Lower leg skin (tissue), 4 donors: ENCODE measurements at regions not wholly inside any gene's neighbourhood (a gene's known extent, or its start where the extent isn't known, plus 50 kb on each side); places are given as distances from the start of the nearest gene placed in this dataset.

ENCODE experiments used
- DNase-seq, 2 donors: peaks; one replicate each; pipeline ENCODE4 v3.0.0-alpha.2; 2019; ENCODE audit warnings: low spot score in 2 of 2
- H3K4me3 ChIP-seq: fragments of 200-600 bp; sonication (generic); 2 replicates; pipeline ENCODE4 v1.5.1; 2017; ENCODE audit warnings: mild to moderate bottlenecking, low read depth; ENCODE audit not compliant: poor library complexity, severe bottlenecking
- POLR2A ChIP-seq, 2 donors: fragments of 450-650 bp; IDR thresholded peaks; one replicate each; pipeline ENCODE4 v1.6.1; 2016 to 2017; ENCODE audit warnings: antibody characterized with exemption in 2 of 2, mild to moderate bottlenecking in 1 of 2, moderate library complexity in 1 of 2
- WGBS, 2 donors: methylation state at CpG; one replicate each; pipeline ENCODE4 v1.1.5; 2018; 5-methylcytosine and 5-hydroxymethylcytosine counted together
- intact Hi-C: fragments of 100-400 bp; cut with DNase I; formaldehyde crosslinking; loops from one replicate; pipeline ENCODE4 v1.15.0; 2023; ENCODE audit warnings: low total_unique reads
- TF ChIP-seq, protein P1 (sequence below), 3 donors: fragments of 450-650 bp; IDR thresholded peaks; one replicate each; pipeline ENCODE4 v1.5.1; 2016; ENCODE audit warnings: antibody characterized with exemption in 3 of 3, mild to moderate bottlenecking in 3 of 3, moderate library complexity in 2 of 3

DNA sequence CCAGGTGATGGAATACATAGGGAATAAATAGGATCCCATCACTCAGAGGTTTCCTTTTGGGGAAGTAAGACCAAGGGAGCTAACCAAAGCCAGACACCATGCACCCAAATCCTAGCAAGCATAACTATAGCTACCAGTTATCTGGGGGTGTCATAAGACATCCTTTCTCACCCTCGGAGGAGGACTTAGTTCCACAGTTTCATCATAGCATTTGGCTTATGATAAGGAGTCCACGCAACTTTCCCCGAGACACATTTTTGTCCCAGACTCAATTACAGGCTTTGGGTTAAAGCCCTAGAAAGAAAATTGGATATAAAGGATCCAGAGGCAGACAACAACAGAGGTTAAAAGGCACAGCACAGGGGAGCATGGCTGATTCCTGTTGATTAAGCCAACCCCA is 442.9 kb downstream of the HTR7 start:
- 92 to 95% methylated on average over 3 of the region's 3 CpGs for WGBS, 2 donors
- no peak for DNase-seq
- H3K4me3 ChIP-seq = no peak overlapping the region
- TF ChIP-seq, protein P1, sequence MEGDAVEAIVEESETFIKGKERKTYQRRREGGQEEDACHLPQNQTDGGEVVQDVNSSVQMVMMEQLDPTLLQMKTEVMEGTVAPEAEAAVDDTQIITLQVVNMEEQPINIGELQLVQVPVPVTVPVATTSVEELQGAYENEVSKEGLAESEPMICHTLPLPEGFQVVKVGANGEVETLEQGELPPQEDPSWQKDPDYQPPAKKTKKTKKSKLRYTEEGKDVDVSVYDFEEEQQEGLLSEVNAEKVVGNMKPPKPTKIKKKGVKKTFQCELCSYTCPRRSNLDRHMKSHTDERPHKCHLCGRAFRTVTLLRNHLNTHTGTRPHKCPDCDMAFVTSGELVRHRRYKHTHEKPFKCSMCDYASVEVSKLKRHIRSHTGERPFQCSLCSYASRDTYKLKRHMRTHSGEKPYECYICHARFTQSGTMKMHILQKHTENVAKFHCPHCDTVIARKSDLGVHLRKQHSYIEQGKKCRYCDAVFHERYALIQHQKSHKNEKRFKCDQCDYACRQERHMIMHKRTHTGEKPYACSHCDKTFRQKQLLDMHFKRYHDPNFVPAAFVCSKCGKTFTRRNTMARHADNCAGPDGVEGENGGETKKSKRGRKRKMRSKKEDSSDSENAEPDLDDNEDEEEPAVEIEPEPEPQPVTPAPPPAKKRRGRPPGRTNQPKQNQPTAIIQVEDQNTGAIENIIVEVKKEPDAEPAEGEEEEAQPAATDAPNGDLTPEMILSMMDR (IDR thresholded peaks at IDR 0.05) = no peak
- no peak for TF ChIP-seq POLR2A (IDR thresholded peaks at IDR 0.05)
- intact Hi-C loops = no loop called here

DNA sequence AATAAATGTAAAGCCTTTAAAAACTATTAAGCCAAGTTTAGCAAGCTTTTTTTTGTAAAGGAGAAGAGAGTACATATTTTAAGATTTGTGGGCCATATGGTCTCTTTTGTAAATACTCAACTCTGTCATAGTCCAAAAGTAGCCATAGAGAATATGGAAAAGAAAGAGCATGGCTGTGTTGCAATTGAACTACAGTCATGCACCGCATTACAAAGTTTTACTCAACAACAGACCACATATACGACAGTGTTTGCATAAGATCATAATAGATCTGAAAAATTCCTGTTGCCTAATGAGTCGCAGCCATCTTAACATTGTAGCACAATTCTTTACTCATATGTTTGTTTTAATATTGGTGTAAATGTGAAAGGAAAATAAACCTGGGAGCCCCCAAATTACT is 440.8 kb downstream of the HTR7 start:
- intact Hi-C loops = no loop called here
- DNase-seq = no peak
- WGBS, 2 donors = 47 to 54% methylated on average over 3 of the region's 3 CpGs
- H3K4me3 ChIP-seq = no peak overlapping the region
- no peak for TF ChIP-seq POLR2A (IDR thresholded peaks at IDR 0.05)
- TF ChIP-seq, protein P1 (IDR thresholded peaks at IDR 0.05) = no peak

DNA sequence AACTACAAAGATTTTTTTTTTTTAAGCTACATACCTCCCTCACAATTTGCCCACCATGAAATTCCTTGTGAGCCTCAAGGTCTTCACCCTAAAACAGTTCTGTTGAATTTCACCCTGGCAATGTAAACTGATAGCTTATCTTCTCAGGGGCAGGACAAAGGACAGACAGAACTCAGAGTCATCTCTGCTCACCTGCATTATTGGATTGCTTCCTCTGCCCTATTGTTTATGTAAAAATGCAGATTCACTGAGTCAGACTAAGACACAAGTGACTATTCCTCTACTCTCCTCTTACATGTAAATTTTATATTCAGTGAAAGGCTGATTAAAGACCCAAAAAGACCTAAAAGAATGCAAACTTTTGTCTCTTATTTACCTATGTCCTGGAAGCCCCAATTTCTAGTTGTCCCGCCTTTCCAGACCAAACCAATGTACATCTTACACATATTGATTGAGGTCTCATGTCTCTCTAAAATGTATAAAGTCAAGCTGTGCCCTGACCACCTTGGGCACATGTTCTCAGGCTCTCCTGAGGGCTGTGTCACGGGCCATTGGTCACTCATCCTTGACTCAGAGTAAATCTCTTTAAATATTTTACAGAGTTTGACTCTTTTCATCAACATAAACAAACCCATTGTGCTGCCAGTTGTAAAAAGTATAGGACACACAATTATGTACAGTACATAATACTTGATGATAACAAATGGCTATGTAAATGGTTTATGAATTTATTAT is 440.2 kb downstream of the HTR7 start:
- DNase-seq = no peak
- no peak for TF ChIP-seq POLR2A (IDR thresholded peaks at IDR 0.05)
- TF ChIP-seq, protein P1 (IDR thresholded peaks at IDR 0.05) = no peak
- intact Hi-C loops = no loop called here
- H3K4me3 ChIP-seq = no peak overlapping the region
- WGBS, 2 donors = 84 to 92% methylated on average over 2 of the region's 2 CpGs

DNA sequence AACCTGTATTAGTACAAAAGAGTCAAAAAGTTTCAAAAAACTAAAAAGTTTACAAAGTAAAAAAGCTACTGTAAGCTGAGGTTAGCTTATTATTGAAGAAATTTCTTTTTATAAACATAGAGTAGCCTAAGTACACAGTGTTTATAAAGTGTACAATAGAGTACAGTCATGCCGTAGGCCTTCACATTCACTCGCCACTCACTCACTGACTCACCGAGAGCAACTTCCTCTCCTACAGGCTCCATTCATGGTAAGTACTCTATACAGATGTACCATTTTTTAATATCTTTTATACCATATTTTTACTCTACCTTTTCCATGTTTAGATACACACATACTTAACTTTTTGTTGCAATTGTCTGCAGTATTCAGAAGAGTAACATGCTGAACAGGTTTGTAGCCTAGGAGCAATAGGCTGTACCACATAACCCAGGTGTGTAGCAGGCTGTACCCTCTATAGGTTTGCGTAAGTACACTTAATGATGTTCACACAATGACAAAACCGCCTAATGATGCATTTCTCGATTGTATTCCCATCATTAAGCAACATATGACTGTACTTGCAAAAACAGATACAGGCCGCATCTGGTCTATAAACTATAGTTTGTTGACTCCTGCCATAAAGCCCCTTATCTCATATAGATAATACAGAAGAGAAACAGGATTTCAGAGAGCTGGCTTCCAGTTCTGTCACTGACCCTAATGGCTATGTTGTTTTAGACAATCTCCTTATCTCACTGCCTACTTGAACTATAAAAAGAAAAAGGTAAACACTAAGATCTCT is 438.8 kb downstream of the HTR7 start:
- 80 to 84% methylated on average over 7 of the region's 7 CpGs for WGBS, 2 donors
- no peak for TF ChIP-seq POLR2A (IDR thresholded peaks at IDR 0.05)
- TF ChIP-seq, protein P1 (IDR thresholded peaks at IDR 0.05) = no peak
- no peak for DNase-seq

DNA sequence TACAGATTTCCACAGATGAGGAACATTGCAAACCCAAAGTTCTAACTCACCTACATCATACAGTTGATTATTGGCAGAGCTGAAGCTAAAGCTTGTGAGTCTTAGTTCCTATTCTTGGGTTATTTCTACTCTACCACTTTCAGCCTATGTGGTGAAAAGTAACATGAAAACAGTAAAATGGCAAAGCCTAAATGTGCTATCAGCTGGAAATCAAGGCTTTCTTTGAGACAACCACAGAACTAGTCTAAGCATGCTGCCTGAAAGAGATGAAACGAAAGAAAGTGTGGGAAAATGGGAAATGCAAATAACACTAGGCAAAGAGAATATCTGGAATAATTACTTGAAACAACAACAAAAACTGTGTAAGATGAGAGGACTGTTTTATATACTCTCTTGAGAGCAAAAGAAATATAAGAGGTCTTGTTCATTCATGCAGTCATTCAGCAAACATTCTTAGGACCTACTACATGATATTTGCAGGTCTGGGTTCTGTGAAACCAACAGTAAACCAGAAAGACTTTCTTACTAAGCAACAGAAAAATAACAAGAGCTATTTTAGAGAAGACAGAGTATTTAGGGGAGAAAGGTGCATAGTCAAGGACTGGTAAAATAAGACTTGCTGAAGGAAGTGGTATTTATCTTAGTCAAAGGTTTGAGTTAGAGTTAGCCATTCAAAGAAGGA is 437.1 kb downstream of the HTR7 start:
- H3K4me3 ChIP-seq = no peak overlapping the region
- 30 to 59% methylated on average over 1 of the region's 1 CpG for WGBS, 2 donors
- no peak for DNase-seq
- intact Hi-C loops = no loop called here
- no peak for TF ChIP-seq POLR2A (IDR thresholded peaks at IDR 0.05)
- TF ChIP-seq, protein P1 (IDR thresholded peaks at IDR 0.05) = no peak

More for the DNA sequence above, 438.8 kb downstream of the HTR7 start:
- no peak overlapping the region for H3K4me3 ChIP-seq
- intact Hi-C loops = no loop called here
